ENCODE measurements at regions not wholly inside any gene's neighbourhood (a gene's known extent, or its start where the extent isn't known, plus 50 kb on each side); places are given as distances from the start of the nearest gene placed in this dataset.

DNA sequence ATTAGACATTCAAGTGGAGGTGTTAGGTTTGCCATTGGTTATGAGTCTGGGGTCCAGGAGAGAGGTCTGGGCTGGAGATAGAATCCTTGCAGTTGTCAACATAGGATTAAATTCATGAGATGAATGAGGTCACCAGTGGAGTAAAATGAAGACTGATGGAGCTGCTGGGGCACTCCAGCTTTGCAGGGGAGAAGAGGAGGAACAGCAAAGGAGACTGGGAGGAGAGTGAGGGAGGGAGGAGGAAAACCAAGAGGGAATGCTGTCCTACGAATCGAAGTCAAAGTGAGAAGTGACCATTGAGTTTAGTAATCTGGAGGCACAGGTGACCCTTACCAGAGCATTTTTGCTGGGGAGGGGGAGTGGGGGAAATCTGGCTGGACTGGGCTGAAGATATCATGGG, 178.2 kb upstream of the NR3C1 start:
- no peak for DNase-seq

DNA sequence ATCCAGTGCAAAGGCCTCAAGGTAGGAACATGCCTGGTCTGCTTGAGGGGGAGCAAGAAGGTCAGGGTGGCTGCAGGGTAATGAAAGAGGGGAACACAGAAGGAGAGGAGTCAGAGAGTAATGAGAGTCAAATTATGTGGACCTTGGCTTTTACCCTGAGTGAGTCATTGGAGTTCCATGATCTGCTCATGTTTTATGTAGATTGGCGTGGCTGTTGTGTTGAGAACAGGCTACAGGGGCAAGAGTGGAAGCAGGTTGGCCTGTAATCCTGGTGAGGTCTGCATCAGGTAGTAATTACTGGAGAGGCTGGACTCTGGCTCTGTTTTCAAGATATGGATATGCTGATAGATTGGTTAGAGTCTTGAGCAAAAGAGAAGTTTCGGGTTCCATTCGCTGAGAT, 177.7 kb upstream of the NR3C1 start:
- no peak for DNase-seq

- DNase-seq: no peak
Observed at GRCh38 chr5:143576711-143577484, 173.4 kb upstream of the NR3C1 start.

GRCh38 chr5:143575286-143575685, 171.8 kb upstream of the NR3C1 start:
- DNase-seq: no peak

GRCh38 chr5:143574236-143574635, 170.8 kb upstream of the NR3C1 start:
- DNase-seq: no peak

- DNase-seq: no peak
Observed at GRCh38 chr5:143573568-143574170, 170.2 kb upstream of the NR3C1 start.

- no peak for DNase-seq
Observed at GRCh38 chr5:143572671-143573070, 169.2 kb upstream of the NR3C1 start.

- no peak for DNase-seq
Observed at GRCh38 chr5:143571642-143572624, 168.4 kb upstream of the NR3C1 start.

DNA sequence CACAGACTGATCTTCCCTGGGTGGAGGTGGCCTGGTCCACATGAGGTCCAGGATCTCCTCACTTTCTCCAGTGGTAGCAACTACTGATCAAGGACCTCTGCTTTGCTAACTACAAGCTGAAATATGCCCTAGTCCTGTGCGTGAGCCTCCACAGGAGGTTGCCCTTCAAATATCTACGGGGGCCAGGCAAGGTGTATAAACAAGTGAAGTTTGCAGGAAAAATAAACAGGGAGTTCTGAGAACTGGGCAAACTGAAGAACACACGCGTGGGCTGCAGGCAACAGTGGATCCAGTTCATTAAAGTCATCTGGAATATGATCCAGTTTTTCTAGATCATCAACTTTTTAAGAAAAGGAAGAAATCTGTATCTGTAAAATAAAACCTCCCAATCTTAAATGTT, 167.5 kb upstream of the NR3C1 start:
- DNase-seq: no peak

- DNase-seq: no peak
Observed at GRCh38 chr5:143569722-143570567, 166.5 kb upstream of the NR3C1 start.

DNA sequence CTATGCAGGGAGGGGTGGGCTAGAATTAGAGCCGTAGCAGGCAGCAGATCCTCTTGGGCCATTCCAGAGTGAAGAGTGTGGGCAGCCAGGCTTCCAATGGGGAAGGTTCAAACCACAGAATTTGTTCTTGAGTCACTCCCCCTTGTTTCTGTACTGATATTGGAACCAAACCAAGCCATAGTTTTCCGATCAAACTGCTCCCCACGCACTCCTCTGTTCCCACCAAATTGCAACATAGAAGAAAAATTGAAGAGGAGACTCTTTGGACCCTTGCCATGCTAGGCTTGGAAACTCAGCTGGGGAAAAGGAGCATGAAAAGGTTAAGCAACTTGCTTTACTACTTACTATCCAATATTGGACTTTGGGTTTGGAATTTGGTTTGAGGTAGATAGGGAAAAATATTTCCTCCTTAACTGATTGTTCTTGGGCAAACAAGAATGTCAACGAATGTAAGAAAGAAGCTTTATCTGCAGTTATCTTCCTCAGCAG, 165.8 kb upstream of the NR3C1 start:
- DNase-seq: no peak

DNA sequence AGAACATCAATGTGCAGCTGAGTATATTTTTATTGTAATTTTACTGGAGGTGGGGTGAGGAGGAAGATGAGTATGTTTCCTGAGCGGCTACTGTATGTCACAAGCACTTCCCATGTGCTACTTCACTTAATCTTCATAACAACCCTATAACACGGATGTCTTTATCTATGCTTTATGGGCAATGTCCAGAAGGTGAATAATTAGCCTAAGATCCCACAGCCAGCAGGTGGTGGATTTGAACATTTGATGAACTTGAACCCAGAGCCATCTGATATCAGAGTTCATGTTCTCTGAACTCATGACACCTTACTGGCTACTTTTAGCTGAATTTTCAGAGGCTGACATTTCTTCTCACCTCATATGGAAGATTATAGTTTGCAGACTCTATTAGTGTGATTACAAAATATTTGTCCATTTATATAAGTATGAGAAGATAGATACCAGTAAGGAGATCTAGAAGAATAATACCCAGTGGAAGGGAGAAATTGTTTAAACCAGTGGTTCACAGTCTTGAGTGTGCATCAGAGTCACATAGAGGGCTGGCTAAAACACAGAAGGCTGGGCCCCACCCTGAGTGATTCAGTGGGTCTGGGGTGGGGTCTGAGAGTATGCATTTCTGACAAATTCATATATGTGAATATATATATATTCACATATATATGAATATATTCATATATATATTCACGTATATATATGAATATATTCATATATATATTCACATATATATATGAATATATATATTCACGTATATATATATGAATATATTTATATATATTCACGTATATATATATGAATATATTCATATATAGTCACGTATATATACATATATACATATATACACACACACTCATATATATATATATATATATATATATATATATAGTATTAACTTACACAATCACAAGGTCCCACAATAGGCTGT, 164.4 kb upstream of the NR3C1 start:
- no peak for DNase-seq

DNA sequence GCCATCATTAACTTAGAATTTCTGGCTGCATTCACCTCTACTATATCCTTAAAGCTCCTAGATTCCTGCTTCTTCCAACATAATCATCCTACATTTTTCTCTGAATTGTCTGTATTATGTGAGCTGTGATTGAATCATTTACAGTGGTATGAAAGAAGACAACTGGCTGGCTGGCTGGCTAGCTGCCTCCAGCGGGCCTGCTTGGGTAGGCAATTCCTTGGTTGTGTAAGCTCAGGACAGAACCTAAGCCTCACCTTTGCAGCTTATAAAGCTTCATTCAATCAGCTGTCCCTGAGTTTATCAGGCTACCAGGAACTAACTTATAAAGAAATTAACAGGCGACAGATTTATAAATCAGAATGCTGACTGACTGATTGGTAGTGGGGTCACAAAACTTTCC, 162.7 kb upstream of the NR3C1 start:
- no peak for DNase-seq

- no peak for DNase-seq
Observed at GRCh38 chr5:143564417-143564816, 160.9 kb upstream of the NR3C1 start.

DNA sequence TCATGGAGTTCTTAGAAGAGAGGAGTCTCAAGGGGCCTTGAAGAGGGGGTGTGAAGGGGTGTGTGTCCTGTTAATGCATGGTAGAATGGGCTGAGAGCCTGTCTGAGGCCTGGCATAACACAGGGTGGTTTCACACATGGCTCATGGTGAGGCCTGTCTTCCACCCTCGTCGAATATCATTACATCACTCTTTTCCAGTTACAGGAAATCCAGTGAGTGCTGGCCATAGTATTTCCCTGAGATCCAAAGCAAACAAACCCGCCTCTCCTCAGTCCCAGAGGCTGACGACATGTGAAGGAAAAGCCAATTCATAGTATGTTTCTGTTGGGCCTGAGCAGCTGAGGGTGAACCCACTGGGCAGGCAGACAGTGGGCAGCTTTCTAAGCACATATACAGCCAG, 159.4 kb upstream of the NR3C1 start:
- no peak for DNase-seq

DNA sequence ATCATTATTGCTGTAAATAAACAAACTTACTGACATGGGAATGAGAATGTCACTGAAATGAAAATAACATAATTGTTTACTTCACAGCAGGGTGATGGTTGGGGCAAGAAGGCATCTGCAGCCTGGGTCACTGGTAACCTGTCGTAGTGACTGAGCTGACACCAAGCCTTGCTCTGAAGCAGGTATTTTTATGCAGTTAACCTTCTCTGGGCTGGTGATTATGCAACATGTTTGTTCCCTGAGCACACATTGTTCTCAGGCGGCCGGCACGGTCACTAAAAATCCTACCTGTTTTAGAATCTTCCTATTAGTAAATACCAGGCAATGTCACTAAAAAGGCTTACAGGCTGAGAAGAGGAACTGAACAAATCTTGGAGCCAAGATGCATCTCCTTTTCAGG, 157.7 kb upstream of the NR3C1 start:
- no peak for DNase-seq

- no peak for DNase-seq
Observed at GRCh38 chr5:143560378-143560777, 156.9 kb upstream of the NR3C1 start.

DNA sequence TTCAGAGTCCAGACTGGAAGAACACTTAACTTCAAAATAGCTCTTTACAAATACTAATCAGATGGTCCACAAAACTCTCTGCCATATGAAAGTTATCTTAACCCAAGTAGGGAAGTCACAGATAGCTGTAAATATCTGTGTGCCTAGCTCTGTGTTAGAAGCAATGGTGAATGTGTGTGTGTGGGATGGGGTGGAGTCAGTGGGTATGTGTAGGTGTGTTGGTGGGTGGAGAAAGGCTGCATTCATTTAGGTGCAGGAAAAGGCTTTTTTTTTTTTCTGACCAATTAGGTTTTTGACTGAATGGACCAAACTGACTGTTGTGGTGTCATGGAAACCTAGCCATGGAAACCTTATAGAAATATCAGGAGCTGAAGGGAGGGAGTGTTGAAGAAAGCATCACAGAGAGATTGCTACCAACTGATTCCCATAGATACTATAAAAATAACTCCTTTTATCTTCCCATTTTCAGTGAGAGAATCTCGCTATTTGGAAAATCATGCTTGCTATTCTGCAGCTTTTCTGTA, 156.2 kb upstream of the NR3C1 start:
- no peak for DNase-seq

DNA sequence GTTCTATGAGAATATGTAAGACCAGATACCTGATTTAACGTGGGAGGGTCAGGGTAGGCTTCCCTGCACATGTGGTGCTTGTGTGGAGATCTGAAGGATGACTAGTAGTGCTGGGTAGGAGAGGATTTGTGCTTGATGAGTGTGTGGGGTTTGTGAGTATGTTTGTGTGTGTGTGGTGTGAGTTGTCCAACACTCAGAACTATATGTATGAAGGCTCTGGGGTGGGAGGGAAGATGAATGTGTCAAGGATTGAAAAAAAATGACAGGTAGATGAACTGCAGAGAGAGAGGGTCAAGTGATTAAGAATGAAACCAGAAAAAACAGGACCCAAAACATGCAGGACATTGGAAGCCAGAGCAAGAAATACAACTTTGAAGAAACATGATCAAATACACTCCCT, 154.6 kb upstream of the NR3C1 start:
- DNase-seq: no peak

GRCh38 chr5:143557061-143557818, 153.8 kb upstream of the NR3C1 start:
- DNase-seq: peak in 1 of 2 experiments; percentile 53
